Naive thymus-derived CD4-positive, alpha-beta T cell (primary cell): ENCODE measurements at regions not wholly inside any gene's neighbourhood (a gene's known extent, or its start where the extent isn't known, plus 50 kb on each side); places are given as distances from the start of the nearest gene placed in this dataset.

Experiments
- ATAC-seq: fragments of 150-1000 bp; cut with Tn5 transposase; 2 replicates; pipeline ENCODE4 v1.10.0; 2021; ENCODE audit warnings: mild to moderate bottlenecking, moderate library complexity
- CTCF ChIA-PET: fragments of 350-600 bp; sonication (Branson Sonifier 250); formaldehyde crosslinking; loops from one replicate; lab custom pipeline; 2021; ENCODE audit warnings: antibody characterized with exemption; lab: Charles Lee
- POLR2A ChIA-PET: fragments of 350-600 bp; sonication (Branson Sonifier 250); formaldehyde crosslinking; loops from one replicate; lab custom pipeline; 2021; ENCODE audit warnings: antibody characterized with exemption, inconsistent platforms; lab: Charles Lee
- DNase-seq, 9 donors: peaks; one replicate each; pipeline versions ENCODE4 v3.0.0 to v3.0.0-alpha.2; 2020 to 2022; ENCODE audit warnings: mixed read lengths in 1 of 9
- H3K27ac ChIP-seq: one replicate; pipeline ENCODE4 v1.7.0; 2013; ENCODE audit warnings: mild to moderate bottlenecking, low read depth, low read length, moderate library complexity
- H3K27me3 ChIP-seq, 2 donors: one replicate each; pipeline ENCODE4 v1.7.0; 2013; ENCODE audit warnings: low read length in 2 of 2, mild to moderate bottlenecking in 2 of 2, moderate library complexity in 2 of 2; ENCODE audit not compliant: control insufficient read depth in 2 of 2, insufficient read depth in 2 of 2
- H3K36me3 ChIP-seq, 3 experiments: 1 replicate in 2 of 3; 2 replicates in 1 of 3; pipeline ENCODE4 v1.7.0; 2013; ENCODE audit warnings: low read length in 3 of 3, mild to moderate bottlenecking in 3 of 3, moderate library complexity in 1 of 3; ENCODE audit not compliant: insufficient read depth in 3 of 3, control insufficient read depth in 2 of 3
- H3K4me1 ChIP-seq, 2 donors: one replicate each; pipeline ENCODE4 v1.7.0; 2013; ENCODE audit warnings: low read length in 2 of 2, mild to moderate bottlenecking in 2 of 2, moderate library complexity in 1 of 2; ENCODE audit not compliant: control insufficient read depth in 2 of 2, insufficient read depth in 2 of 2
- H3K4me3 ChIP-seq: 2 replicates; pipeline ENCODE4 v1.7.0; 2013; ENCODE audit warnings: mild to moderate bottlenecking, low read length
- H3K9me3 ChIP-seq, 3 experiments: 1 replicate in 2 of 3; 2 replicates in 1 of 3; pipeline ENCODE4 v1.7.0; 2013; ENCODE audit warnings: low read length in 3 of 3; ENCODE audit not compliant: control insufficient read depth in 2 of 3
- H3K27ac Mint-ChIP-seq, 9 donors: one replicate each; pipeline ENCODE4 v1.8.0; 2020 to 2022; ENCODE audit warnings: mixed read lengths in 9 of 9, mild to moderate bottlenecking in 8 of 9, moderate library complexity in 5 of 9, inconsistent platforms in 2 of 9
- H3K27me3 Mint-ChIP-seq, 5 donors: one replicate each; pipeline ENCODE4 v1.8.0; 2021 to 2022; ENCODE audit warnings: mixed read lengths in 5 of 5, mild to moderate bottlenecking in 1 of 5
- H3K36me3 Mint-ChIP-seq, 5 donors: one replicate each; pipeline ENCODE4 v1.8.0; 2020 to 2022; ENCODE audit warnings: mixed read lengths in 5 of 5, mild to moderate bottlenecking in 3 of 5, inconsistent platforms in 1 of 5
- H3K4me1 Mint-ChIP-seq, 7 donors: one replicate each; pipeline ENCODE4 v1.8.0; 2020 to 2022; ENCODE audit warnings: mixed read lengths in 7 of 7, mild to moderate bottlenecking in 3 of 7, inconsistent platforms in 1 of 7
- H3K4me3 Mint-ChIP-seq, 10 donors: one replicate each; pipeline ENCODE4 v1.8.0; 2020 to 2022; ENCODE audit warnings: mild to moderate bottlenecking in 10 of 10, mixed read lengths in 10 of 10, moderate library complexity in 6 of 10, inconsistent platforms in 2 of 10
- H3K9me3 Mint-ChIP-seq, 11 donors: one replicate each; pipeline ENCODE4 v1.8.0; 2020 to 2022; ENCODE audit warnings: mixed read lengths in 11 of 11, mild to moderate bottlenecking in 4 of 11, inconsistent platforms in 1 of 11, moderate library complexity in 1 of 11
- intact Hi-C, 2 donors: fragments of 100-400 bp; cut with micrococcal nuclease; formaldehyde crosslinking; loops; one replicate each; pipeline ENCODE4 v1.15.1; 2023

DNA sequence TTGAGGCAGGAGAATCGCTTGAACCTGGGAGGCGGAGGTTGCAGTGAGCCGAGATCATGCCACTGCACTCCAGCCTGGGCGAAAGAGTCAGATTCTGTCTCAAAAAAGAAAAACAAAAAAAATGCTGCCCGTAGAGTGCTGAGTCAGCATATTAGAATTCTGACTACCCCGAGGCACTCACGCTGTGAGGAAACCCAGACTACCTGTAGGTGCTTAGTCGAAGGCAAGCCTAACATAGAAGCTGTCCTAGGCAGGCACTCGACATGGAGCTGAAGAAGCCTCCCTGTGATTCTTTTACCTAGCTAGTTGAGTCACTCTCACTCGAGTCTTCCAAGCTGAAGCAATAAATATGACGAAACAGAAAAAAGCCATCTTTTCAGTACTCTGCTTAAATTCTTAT is 1323.2 kb upstream of the DDX18 start:
- Histone ChIP-seq H3K36me3 (no peaks in the 10 kb centered on the region), H3K4me1 (no peaks in the 10 kb centered on the region), H3K4me3 (no peak overlapping the region), H3K9me3 (no peaks in the 10 kb centered on the region), H3K27me3 (no peaks in the 10 kb centered on the region), H3K27ac (no peak overlapping the region)
- no peak overlapping the region for H3K4me3 Mint-ChIP-seq
- H3K27ac Mint-ChIP-seq: no peak overlapping the region
- DNase-seq (no peak), ATAC-seq (no peak)
- no peaks in the 10 kb centered on the region for H3K4me1 Mint-ChIP-seq
- H3K36me3 Mint-ChIP-seq: no peaks in the 10 kb centered on the region
- intact Hi-C loops: no loop called here
- peaks cover 5 to 26% (median 13%) of the 10 kb centered on the region in 11 donors for H3K9me3 Mint-ChIP-seq
- H3K27me3 Mint-ChIP-seq: no peaks in the 10 kb centered on the region
- ChIA-PET POLR2A (no interaction called here), CTCF (no interaction called here)

DNA sequence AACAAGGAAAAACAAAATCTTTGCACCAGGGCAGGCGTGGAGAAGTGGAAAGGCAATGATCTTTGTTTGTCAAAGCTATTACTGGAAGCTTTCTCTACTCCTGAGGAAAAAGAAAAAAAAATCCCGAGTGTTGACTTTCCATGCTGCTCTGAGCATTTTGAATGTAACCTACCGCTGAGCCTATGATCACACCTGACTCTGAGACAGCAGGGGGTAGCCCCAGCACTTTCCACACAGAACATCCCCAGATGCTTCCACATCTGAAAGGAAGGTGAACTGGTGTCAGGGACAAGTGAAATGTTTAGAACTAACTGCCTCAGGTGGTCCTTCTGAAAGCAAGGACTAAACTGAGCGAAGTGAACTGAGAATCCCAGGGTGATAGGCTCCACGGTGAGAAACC is 1315.1 kb upstream of the DDX18 start:
- no peaks in the 10 kb centered on the region for H3K36me3 ChIP-seq
- H3K27me3 ChIP-seq: no peaks in the 10 kb centered on the region
- H3K27me3 Mint-ChIP-seq: no peaks in the 10 kb centered on the region
- CTCF ChIA-PET: no interaction called here
- no peaks in the 10 kb centered on the region for H3K9me3 ChIP-seq
- peaks cover 0 to 15% (median 3%) of the 10 kb centered on the region in 11 donors for H3K9me3 Mint-ChIP-seq
- intact Hi-C loops: no loop called here
- POLR2A ChIA-PET: no interaction called here
- H3K27ac ChIP-seq: no peak overlapping the region
- H3K4me3 ChIP-seq: no peak overlapping the region
- H3K4me3 Mint-ChIP-seq: no peak overlapping the region
- H3K4me1 Mint-ChIP-seq: no peaks in the 10 kb centered on the region
- ATAC-seq (no peak), DNase-seq (no peak)
- H3K4me1 ChIP-seq: no peaks in the 10 kb centered on the region
- H3K36me3 Mint-ChIP-seq: no peaks in the 10 kb centered on the region
- H3K27ac Mint-ChIP-seq: no peak overlapping the region

DNA sequence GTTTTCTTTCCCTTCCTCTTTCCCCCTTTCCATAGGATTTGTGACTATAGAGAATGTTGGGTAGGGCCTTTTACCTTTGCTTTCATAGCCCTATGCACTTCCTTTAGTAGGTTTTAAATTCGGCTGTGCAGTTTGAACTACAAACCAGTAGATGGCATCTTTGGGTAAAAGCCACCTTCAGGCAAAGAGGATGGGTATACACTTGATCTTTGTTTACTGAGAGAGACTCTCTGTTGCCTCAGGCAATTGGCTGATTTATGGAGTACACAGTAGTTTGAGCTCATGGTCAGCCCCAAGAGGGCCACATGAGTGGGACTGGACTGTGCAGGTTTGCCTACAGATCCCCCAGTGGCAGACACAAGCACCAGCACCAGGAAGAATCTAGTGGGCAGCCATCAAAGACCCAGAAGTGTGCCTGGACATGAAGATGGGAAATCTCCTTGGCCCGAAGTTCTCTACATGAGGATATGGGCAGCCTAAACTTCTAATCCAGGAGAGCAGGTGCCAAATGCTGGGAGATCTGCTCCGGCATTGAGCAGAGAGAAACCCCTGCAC is 1304.3 kb upstream of the DDX18 start:
- Mint-ChIP-seq H3K27ac (no peak overlapping the region), H3K36me3 (no peaks in the 10 kb centered on the region), H3K4me3 (no peak overlapping the region), H3K27me3 (no peaks in the 10 kb centered on the region), H3K9me3 (peaks cover 0 to 30% (median 10%) of the 10 kb centered on the region in 11 donors), H3K4me1 (no peaks in the 10 kb centered on the region)
- no peak for ATAC-seq
- no peaks in the 10 kb centered on the region for H3K27me3 ChIP-seq
- no peaks in the 10 kb centered on the region for H3K4me1 ChIP-seq
- H3K4me3 ChIP-seq: no peak overlapping the region
- POLR2A ChIA-PET: no interaction called here
- DNase-seq: no peak
- H3K9me3 ChIP-seq: no peaks in the 10 kb centered on the region
- CTCF ChIA-PET: interaction anchor here (0.7 kb wide), 1 partner anchor 271 kb away, joined by 3 read pairs; no protein-coding TSS in a partner anchor
- H3K36me3 ChIP-seq: no peaks in the 10 kb centered on the region
- no peak overlapping the region for H3K27ac ChIP-seq
- intact Hi-C loops: no loop called here

GRCh38 chr2:116511426-116511825 is 1303.1 kb upstream of the DDX18 start:
- POLR2A ChIA-PET: no interaction called here
- H3K27ac Mint-ChIP-seq: no peak overlapping the region
- H3K4me3 Mint-ChIP-seq: no peak overlapping the region
- no peaks in the 10 kb centered on the region for H3K27me3 Mint-ChIP-seq
- H3K36me3 Mint-ChIP-seq: no peaks in the 10 kb centered on the region
- Histone ChIP-seq H3K9me3 (no peaks in the 10 kb centered on the region), H3K27me3 (no peaks in the 10 kb centered on the region), H3K27ac (no peak overlapping the region), H3K36me3 (no peaks in the 10 kb centered on the region), H3K4me1 (no peaks in the 10 kb centered on the region), H3K4me3 (no peak overlapping the region)
- intact Hi-C loops: no loop called here
- no peaks in the 10 kb centered on the region for H3K4me1 Mint-ChIP-seq
- H3K9me3 Mint-ChIP-seq: peaks cover 0 to 28% (median 8%) of the 10 kb centered on the region in 11 donors
- no peak for ATAC-seq
- no peak for DNase-seq
- CTCF ChIA-PET: no interaction called here

- intact Hi-C loops: no loop called here
- H3K36me3 Mint-ChIP-seq: no peaks in the 10 kb centered on the region
- no peak overlapping the region for H3K4me3 ChIP-seq
- ChIA-PET CTCF (no interaction called here), POLR2A (no interaction called here)
- H3K27me3 Mint-ChIP-seq: no peaks in the 10 kb centered on the region
- H3K9me3 ChIP-seq: peaks cover 0 to 4% (median 0%) of the 10 kb centered on the region in 3 experiments
- no peaks in the 10 kb centered on the region for H3K4me1 Mint-ChIP-seq
- H3K27ac Mint-ChIP-seq: no peak overlapping the region
- no peak for ATAC-seq
- no peak overlapping the region for H3K4me3 Mint-ChIP-seq
- H3K9me3 Mint-ChIP-seq: peaks cover 2 to 28% (median 9%) of the 10 kb centered on the region in 11 donors
- no peaks in the 10 kb centered on the region for H3K27me3 ChIP-seq
- H3K4me1 ChIP-seq: no peaks in the 10 kb centered on the region
- no peak overlapping the region for H3K27ac ChIP-seq
- no peak for DNase-seq
- no peaks in the 10 kb centered on the region for H3K36me3 ChIP-seq
Observed at GRCh38 chr2:116513991-116514390, 1300.5 kb upstream of the DDX18 start.

- Histone ChIP-seq H3K36me3 (no peaks in the 10 kb centered on the region), H3K27ac (no peak overlapping the region), H3K4me1 (no peaks in the 10 kb centered on the region), H3K4me3 (no peak overlapping the region), H3K27me3 (no peaks in the 10 kb centered on the region), H3K9me3 (peaks cover 0 to 4% (median 0%) of the 10 kb centered on the region in 3 experiments)
- H3K4me1 Mint-ChIP-seq: no peaks in the 10 kb centered on the region
- no peak for DNase-seq
- H3K27ac Mint-ChIP-seq: no peak overlapping the region
- no peaks in the 10 kb centered on the region for H3K36me3 Mint-ChIP-seq
- H3K27me3 Mint-ChIP-seq: no peaks in the 10 kb centered on the region
- intact Hi-C loops: no loop called here
- no peak for ATAC-seq
- POLR2A ChIA-PET: no interaction called here
- H3K9me3 Mint-ChIP-seq: peaks cover under 1 to 36% (median 9%) of the 10 kb centered on the region in 11 donors
- CTCF ChIA-PET: no interaction called here
- no peak overlapping the region for H3K4me3 Mint-ChIP-seq
Observed at GRCh38 chr2:116517936-116518335, 1296.6 kb upstream of the DDX18 start.

DNA sequence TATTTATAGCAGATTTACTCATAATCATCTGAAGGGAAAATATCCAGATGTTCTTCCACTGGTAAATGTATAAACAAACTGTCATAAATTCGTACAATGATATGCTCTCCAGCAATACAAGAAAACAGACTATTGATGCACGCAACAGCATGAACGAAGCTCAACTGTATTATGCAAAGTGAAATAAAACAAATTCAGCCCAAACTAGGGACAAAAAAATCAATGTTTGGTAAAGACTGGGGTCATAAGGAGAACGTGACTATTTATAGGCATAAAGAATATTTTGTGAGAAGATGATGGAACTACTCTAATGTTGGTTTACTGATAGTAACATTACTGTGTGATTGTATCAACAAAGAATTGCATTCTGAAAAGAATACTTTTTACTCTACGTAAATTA is 1276.7 kb upstream of the DDX18 start:
- no peak overlapping the region for H3K4me3 ChIP-seq
- POLR2A ChIA-PET: no interaction called here
- H3K27ac Mint-ChIP-seq: no peak overlapping the region
- H3K36me3 Mint-ChIP-seq: peaks cover 0 to 5% (median 0%) of the 10 kb centered on the region in 5 donors
- intact Hi-C loops: no loop called here
- no peaks in the 10 kb centered on the region for H3K4me1 Mint-ChIP-seq
- no peaks in the 10 kb centered on the region for H3K27me3 ChIP-seq
- DNase-seq: no peak
- H3K36me3 ChIP-seq: no peaks in the 10 kb centered on the region
- ATAC-seq: no peak
- no peaks in the 10 kb centered on the region for H3K4me1 ChIP-seq
- H3K9me3 Mint-ChIP-seq: peaks cover 0 to 22% (median 7%) of the 10 kb centered on the region in 11 donors
- no peaks in the 10 kb centered on the region for H3K9me3 ChIP-seq
- H3K27me3 Mint-ChIP-seq: no peaks in the 10 kb centered on the region
- H3K27ac ChIP-seq: no peak overlapping the region
- CTCF ChIA-PET: no interaction called here
- H3K4me3 Mint-ChIP-seq: no peak overlapping the region
